ENCODE measurements at regions not wholly inside any gene's neighbourhood (a gene's known extent, or its start where the extent isn't known, plus 50 kb on each side); places are given as distances from the start of the nearest gene placed in this dataset.
"Not testable (repeated sequence)": the region's sequence is repeated elsewhere in the genome, so short reads cannot be mapped to it uniquely, and the experiment has no call there.

- no peak overlapping the region for H3K4me3 ChIP-seq (ENCODE audit: low read depth, low read length)
- DNase-seq (ENCODE audit: low read depth) = no peak
- TF ChIP-seq CTCF (conservative IDR thresholded peaks at IDR 0.05; ENCODE audit: low read depth, low read length) = no peak
Measured at GRCh38 chr10:4234661-4235060, 449.7 kb upstream of the KLF6 start.

GRCh38 chr10:4231439-4231838 lies 446.4 kb upstream of the KLF6 start:
- no peak for DNase-seq (ENCODE audit: low read depth)
- H3K4me3 ChIP-seq (ENCODE audit: low read depth, low read length) = no peak overlapping the region
- no peak for TF ChIP-seq CTCF (conservative IDR thresholded peaks at IDR 0.05; ENCODE audit: low read depth, low read length)

- no peak overlapping the region for H3K4me3 ChIP-seq (ENCODE audit: low read depth, low read length)
- DNase-seq (ENCODE audit: low read depth) = no peak
- no peak for TF ChIP-seq CTCF (conservative IDR thresholded peaks at IDR 0.05; ENCODE audit: low read depth, low read length)
Measured at GRCh38 chr10:4230036-4230435, 445.0 kb upstream of the KLF6 start.

- TF ChIP-seq CTCF (conservative IDR thresholded peaks at IDR 0.05; ENCODE audit: low read depth, low read length) = no peak
- DNase-seq (ENCODE audit: low read depth) = no peak
- no peak overlapping the region for H3K4me3 ChIP-seq (ENCODE audit: low read depth, low read length)
Measured at GRCh38 chr10:4229106-4229505, 444.1 kb upstream of the KLF6 start.

GRCh38 chr10:4227586-4227985 lies 442.6 kb upstream of the KLF6 start:
- TF ChIP-seq CTCF (conservative IDR thresholded peaks at IDR 0.05; ENCODE audit: low read depth, low read length) = no peak
- no peak overlapping the region for H3K4me3 ChIP-seq (ENCODE audit: low read depth, low read length)
- no peak for DNase-seq (ENCODE audit: low read depth)

GRCh38 chr10:4226941-4227540 lies 442.0 kb upstream of the KLF6 start:
- no peak for DNase-seq (ENCODE audit: low read depth)
- no peak for TF ChIP-seq CTCF (conservative IDR thresholded peaks at IDR 0.05; ENCODE audit: low read depth, low read length)
- H3K4me3 ChIP-seq (ENCODE audit: low read depth, low read length) = no peak overlapping the region

- no peak for DNase-seq (ENCODE audit: low read depth)
- no peak overlapping the region for H3K4me3 ChIP-seq (ENCODE audit: low read depth, low read length)
- no peak for TF ChIP-seq CTCF (conservative IDR thresholded peaks at IDR 0.05; ENCODE audit: low read depth, low read length)
Measured at GRCh38 chr10:4224178-4224577, 439.2 kb upstream of the KLF6 start.

- not testable (repeated sequence) for DNase-seq (ENCODE audit: low read depth); H3K4me3 ChIP-seq (ENCODE audit: low read depth, low read length)
Measured at GRCh38 chr10:4221310-4221709, 436.3 kb upstream of the KLF6 start.
